IMR-90 (cell line): ENCODE measurements at regions not wholly inside any gene's neighbourhood (a gene's known extent, or its start where the extent isn't known, plus 50 kb on each side); places are given as distances from the start of the nearest gene placed in this dataset.

Experiments used
- ATAC-seq: fragments of 200-7000 bp; cut with Tn5 transposase; 2 replicates; pipeline ENCODE4 v1.9.1; 2020; ENCODE audit warnings: low read depth, mild to moderate bottlenecking, moderate library complexity
- BruUV-seq: library from RNA; stranded (reverse); fragments of 400-500 nt; replicated peaks from 2 replicates; lab custom pipeline; 2021; lab: Mats Ljungman, UMichigan
- CTCF ChIA-PET: fragments of 300-600 bp; formaldehyde crosslinking; extraction: SDS; loops from one replicate; lab custom pipeline; 2021; ENCODE audit warnings: antibody characterized with exemption; lab: Yijun Ruan, JAX
- POLR2A ChIA-PET: fragments of 300-600 bp; sonication (Branson Sonifier 250); formaldehyde crosslinking; loops from one replicate; lab custom pipeline; 2022; ENCODE audit warnings: antibody characterized with exemption; ENCODE audit not compliant: unreplicated experiment; lab: Charles Lee
- DNase-seq: peaks from one replicate; pipeline ENCODE4 v3.0.0; 2013
- H2AFZ ChIP-seq: replicated peaks from 2 replicates; pipeline ENCODE3; 2013; ENCODE audit warnings: low read length, mild to moderate bottlenecking; ENCODE audit not compliant: poor library complexity
- H2AK5ac ChIP-seq: 2 replicates; pipeline ENCODE4 v1.6.1; 2013; ENCODE audit warnings: low read depth, low read length, inconsistent platforms
- H2AK9ac ChIP-seq: replicated peaks from 2 replicates; pipeline ENCODE3; 2013; ENCODE audit warnings: mild to moderate bottlenecking, low read depth, low read length, moderate library complexity; ENCODE audit not compliant: poor library complexity
- H2BK120ac ChIP-seq: 2 replicates; pipeline ENCODE4 v1.6.1; 2013; ENCODE audit warnings: low read depth, low read length, inconsistent platforms
- H2BK15ac ChIP-seq: 3 replicates; pipeline ENCODE4 v1.6.1; 2013; ENCODE audit warnings: low read depth, low read length, inconsistent platforms
- H2BK20ac ChIP-seq: 2 replicates; pipeline ENCODE4 v1.6.1; 2013; ENCODE audit warnings: low read depth, mild to moderate bottlenecking, inconsistent platforms, low read length, moderate library complexity
- H2BK5ac ChIP-seq: 2 replicates; pipeline ENCODE4 v1.6.1; 2013; ENCODE audit warnings: mild to moderate bottlenecking, low read depth, low read length, inconsistent platforms; ENCODE audit not compliant: poor library complexity, severe bottlenecking
- H3K14ac ChIP-seq: replicated peaks from 2 replicates; pipeline ENCODE4 v1.6.1; 2013; ENCODE audit warnings: low read depth, low read length, inconsistent platforms
- H3K18ac ChIP-seq: 2 replicates; pipeline ENCODE4 v1.6.1; 2013; ENCODE audit warnings: low read depth, low read length, control low read depth
- H3K23ac ChIP-seq: 2 replicates; pipeline ENCODE4 v1.6.1; 2013; ENCODE audit warnings: low read depth, low read length, inconsistent platforms
- H3K27ac ChIP-seq: 2 replicates; pipeline ENCODE4 v1.5.1; 2013; ENCODE audit warnings: mild to moderate bottlenecking, control low read depth, low read length; ENCODE audit not compliant: insufficient read depth
- H3K27me3 ChIP-seq: 2 replicates; pipeline ENCODE4 v1.6.1; 2013; ENCODE audit warnings: low read length; ENCODE audit not compliant: control insufficient read depth, insufficient read depth
- H3K36me3 ChIP-seq: 2 replicates; pipeline ENCODE4 v1.6.1; 2013; ENCODE audit warnings: low read length, mixed read lengths; ENCODE audit not compliant: control insufficient read depth, insufficient read depth
- H3K4ac ChIP-seq: 2 replicates; pipeline ENCODE4 v1.6.1; 2013; ENCODE audit warnings: low read depth, low read length, inconsistent platforms
- H3K4me1 ChIP-seq: 2 replicates; pipeline ENCODE4 v1.6.1; 2013; ENCODE audit warnings: low read length, mixed read lengths; ENCODE audit not compliant: control insufficient read depth, insufficient read depth
- H3K4me2 ChIP-seq: 2 replicates; pipeline ENCODE4 v1.6.1; 2013; ENCODE audit warnings: low read depth, mild to moderate bottlenecking, control low read depth, low read length, moderate library complexity
- H3K4me3 ChIP-seq: 2 replicates; pipeline ENCODE4 v1.5.1; 2013; ENCODE audit warnings: low read depth, mild to moderate bottlenecking, control low read depth, low read length, moderate library complexity; ENCODE audit not compliant: insufficient read depth
- H3K56ac ChIP-seq: 2 replicates; pipeline ENCODE4 v1.6.1; 2013; ENCODE audit warnings: low read length, inconsistent platforms; ENCODE audit not compliant: insufficient read depth; ENCODE audit errors: extremely low read depth
- H3K79me1 ChIP-seq, 2 experiments: 2 replicates each; pipeline ENCODE4 v1.6.1; 2013; ENCODE audit warnings: low read length in 2 of 2, inconsistent platforms in 1 of 2, low read depth in 1 of 2
- H3K9ac ChIP-seq: 2 replicates; pipeline ENCODE4 v1.6.1; 2013; ENCODE audit warnings: low read depth, low read length, control low read depth
- H3K9me1 ChIP-seq: 2 replicates; pipeline ENCODE4 v1.6.1; 2013; ENCODE audit warnings: low read length, inconsistent platforms; ENCODE audit not compliant: insufficient read depth
- H3K9me3 ChIP-seq: 2 replicates; pipeline ENCODE4 v1.6.1; 2013; ENCODE audit warnings: low read length; ENCODE audit not compliant: control insufficient read depth, insufficient read depth
- H4K20me1 ChIP-seq: 2 replicates; pipeline ENCODE4 v1.6.1; 2013; ENCODE audit warnings: low read length, inconsistent platforms; ENCODE audit not compliant: insufficient read depth
- H4K5ac ChIP-seq: 2 replicates; pipeline ENCODE4 v1.6.1; 2013; ENCODE audit warnings: mild to moderate bottlenecking, low read depth, low read length, control low read depth
- H4K8ac ChIP-seq, 2 experiments: 2 replicates each; pipeline ENCODE4 v1.6.1; 2013; ENCODE audit warnings: low read depth in 2 of 2, low read length in 2 of 2, control low read depth in 1 of 2, inconsistent platforms in 1 of 2
- H4K91ac ChIP-seq: 2 replicates; pipeline ENCODE4 v1.6.1; 2013; ENCODE audit warnings: low read depth, low read length, inconsistent platforms; ENCODE audit not compliant: insufficient read depth
- CHD1 ChIP-seq: IDR thresholded peaks from 2 replicates; pipeline ENCODE4 v1.6.1; 2012; ENCODE audit warnings: low read depth, low read length, improper control_type of control experiment
- CTCF ChIP-seq: conservative IDR thresholded peaks from 2 replicates; pipeline ENCODE4 v1.5.1; 2012; ENCODE audit warnings: mild to moderate bottlenecking, low read depth, low read length, improper control_type of control experiment
- WGBS, 2 experiments: methylation state at CpG; one replicate each; pipeline versions ENCODE4 v1.1.5 to v1.1.7; 2013; ENCODE audit warnings: missing lambda C conversion rate in 2 of 2; ENCODE audit not compliant: insufficient read length in 1 of 2; ENCODE audit errors: extremely low coverage in 2 of 2; 5-methylcytosine and 5-hydroxymethylcytosine counted together
- dilution Hi-C: fragments of 300-500 bp; cut with HindIII; formaldehyde crosslinking; loops from one replicate; pipeline ENCODE4 v1.14.3; 2018; ENCODE audit warnings: low sequenced_read_pairs; ENCODE audit not compliant: unreplicated experiment
- in situ Hi-C: fragments of 300-500 bp; cut with MboI; formaldehyde crosslinking; loops from 3 replicates; pipeline ENCODE4 v1.14.3; 2019; ENCODE audit warnings: low sequenced_read_pairs, inconsistent platforms, mixed read lengths
- intact Hi-C: fragments of 100-400 bp; cut with micrococcal nuclease; formaldehyde crosslinking; loops from 2 replicates; pipeline ENCODE4 v1.10.0; 2022

GRCh38 chrX:70988425-70988824 lies 57.5 kb upstream of the SLC7A3 start:
- CTCF ChIA-PET: no interaction called here

More at GRCh38 chrX:70988425-70988824, 57.5 kb upstream of the SLC7A3 start:
- no peak overlapping the region for H3K9ac ChIP-seq
- no peak overlapping the region for H2AK9ac ChIP-seq
- dilution Hi-C loops (no loop called here), intact Hi-C loops (no loop called here), in situ Hi-C loops (no loop called here)
- POLR2A ChIA-PET: no interaction called here
- DNase-seq (no peak), ATAC-seq (no peak)
- no peaks in the 10 kb centered on the region for H4K20me1 ChIP-seq
- no peaks in the 10 kb centered on the region for H3K79me1 ChIP-seq
- H3K9me1 ChIP-seq: no peaks in the 10 kb centered on the region
- no peak overlapping the region for H2BK5ac ChIP-seq
- TF ChIP-seq CHD1: no peak
- no peak for TF ChIP-seq CTCF
- no peak overlapping the region for H2BK20ac ChIP-seq
- no peak overlapping the region for H3K14ac ChIP-seq
- H3K4me1 ChIP-seq: no peaks in the 10 kb centered on the region
- no peak overlapping the region for H2BK120ac ChIP-seq
- H2BK15ac ChIP-seq: no peak overlapping the region
- no TSS peak for BruUV-seq
- WGBS, 2 experiments: 83% methylated on average over 1 of the region's 7 CpGs; no CpG with 5 or more reads in 1 of the 2 experiments
- no peak overlapping the region for H3K23ac ChIP-seq
- no peaks in the 10 kb centered on the region for H3K9me3 ChIP-seq
- no peak overlapping the region for H3K27ac ChIP-seq
- no peak overlapping the region for H4K5ac ChIP-seq
- no peak overlapping the region for H3K56ac ChIP-seq
- H3K4ac ChIP-seq: no peak overlapping the region
- H3K4me2 ChIP-seq: no peak overlapping the region
- no peak overlapping the region for H2AK5ac ChIP-seq
- no peaks in the 10 kb centered on the region for H3K36me3 ChIP-seq
- H2AFZ ChIP-seq: no peak overlapping the region
- no peak overlapping the region for H3K4me3 ChIP-seq
- H4K8ac ChIP-seq: no peak overlapping the region
- H3K27me3 ChIP-seq: no peaks in the 10 kb centered on the region
- no peak overlapping the region for H4K91ac ChIP-seq
- no peak overlapping the region for H3K18ac ChIP-seq
